Immature natural killer cell (primary cell): ENCODE measurements at regions not wholly inside any gene's neighbourhood (a gene's known extent, or its start where the extent isn't known, plus 50 kb on each side); places are given as distances from the start of the nearest gene placed in this dataset.

Source experiments
- DNase-seq, 3 donors: peaks; one replicate each; pipeline ENCODE4 v3.0.0; 2022; ENCODE audit warnings: mixed read lengths in 1 of 3
- H3K27ac Mint-ChIP-seq, 6 donors: one replicate each; pipeline ENCODE4 v1.8.0; 2020; ENCODE audit warnings: mixed read lengths in 6 of 6, mild to moderate bottlenecking in 5 of 6, inconsistent platforms in 4 of 6, moderate library complexity in 3 of 6
- H3K27me3 Mint-ChIP-seq, 3 donors: one replicate each; pipeline ENCODE4 v1.8.0; 2020 to 2021; ENCODE audit warnings: low read depth in 3 of 3, mild to moderate bottlenecking in 3 of 3, mixed read lengths in 3 of 3, moderate library complexity in 3 of 3, inconsistent platforms in 1 of 3
- H3K36me3 Mint-ChIP-seq, 3 donors: one replicate each; pipeline ENCODE4 v1.8.0; 2020; ENCODE audit warnings: mixed read lengths in 3 of 3, inconsistent platforms in 2 of 3, mild to moderate bottlenecking in 2 of 3
- H3K4me1 Mint-ChIP-seq, 2 donors: one replicate each; pipeline ENCODE4 v1.8.0; 2020; ENCODE audit warnings: inconsistent platforms in 2 of 2, mild to moderate bottlenecking in 2 of 2, mixed read lengths in 2 of 2, moderate library complexity in 1 of 2
- H3K4me3 Mint-ChIP-seq, 5 donors: one replicate each; pipeline ENCODE4 v1.8.0; 2020; ENCODE audit warnings: mild to moderate bottlenecking in 5 of 5, mixed read lengths in 5 of 5, inconsistent platforms in 3 of 5, moderate library complexity in 3 of 5
- H3K9me3 Mint-ChIP-seq, 6 donors: one replicate each; pipeline ENCODE4 v1.8.0; 2020; ENCODE audit warnings: mild to moderate bottlenecking in 6 of 6, mixed read lengths in 6 of 6, inconsistent platforms in 4 of 6, moderate library complexity in 3 of 6

DNA sequence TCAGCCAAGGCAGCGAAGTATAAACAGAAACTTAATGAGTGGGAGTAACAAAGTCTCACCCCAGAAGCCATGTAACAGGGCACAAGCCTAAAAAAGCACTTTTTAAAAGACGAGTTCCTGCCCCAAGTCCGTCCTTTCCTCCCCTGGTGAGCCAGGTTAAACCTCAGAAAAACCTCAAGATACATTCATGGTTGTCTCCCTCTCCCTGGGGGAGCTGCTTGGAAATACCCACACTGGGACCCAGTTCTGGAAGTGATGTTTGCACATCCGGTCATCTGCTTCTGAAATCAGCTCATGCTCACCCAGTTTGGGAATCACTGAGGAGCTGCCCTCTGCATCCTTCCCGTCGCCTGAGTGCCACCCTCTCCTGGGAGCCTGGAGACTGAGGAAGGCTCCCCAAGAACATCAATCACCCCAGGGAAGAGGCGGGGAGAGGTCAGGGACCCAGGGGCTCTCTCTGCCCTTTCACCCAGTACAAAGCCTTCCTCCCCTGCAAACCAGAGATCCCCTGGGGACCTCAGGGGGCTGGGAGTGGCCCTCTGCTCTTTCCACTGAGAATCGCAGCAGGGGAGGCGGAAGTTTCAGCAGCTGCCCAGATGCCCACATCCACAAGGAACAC is 150.6 kb upstream of the AGAP1 start:
- Mint-ChIP-seq H3K27ac (no peak overlapping the region), H3K4me1 (no peaks in the 10 kb centered on the region), H3K4me3 (no peak overlapping the region), H3K9me3 (peaks cover 0 to 1% (median 0%) of the 10 kb centered on the region in 6 donors), H3K27me3 (peaks cover 0 to 10% (median 2%) of the 10 kb centered on the region in 3 donors), H3K36me3 (no peaks in the 10 kb centered on the region)
- DNase-seq, result no peak

GRCh38 chr2:235343869-235344268 is 150.0 kb upstream of the AGAP1 start:
- Mint-ChIP-seq H3K9me3 (peaks cover 0 to 1% (median 0%) of the 10 kb centered on the region in 6 donors), H3K4me1 (no peaks in the 10 kb centered on the region), H3K27ac (no peak overlapping the region), H3K4me3 (no peak overlapping the region), H3K36me3 (no peaks in the 10 kb centered on the region), H3K27me3 (peaks cover 0 to 8% (median 2%) of the 10 kb centered on the region in 3 donors)
- DNase-seq, result no peak

DNA sequence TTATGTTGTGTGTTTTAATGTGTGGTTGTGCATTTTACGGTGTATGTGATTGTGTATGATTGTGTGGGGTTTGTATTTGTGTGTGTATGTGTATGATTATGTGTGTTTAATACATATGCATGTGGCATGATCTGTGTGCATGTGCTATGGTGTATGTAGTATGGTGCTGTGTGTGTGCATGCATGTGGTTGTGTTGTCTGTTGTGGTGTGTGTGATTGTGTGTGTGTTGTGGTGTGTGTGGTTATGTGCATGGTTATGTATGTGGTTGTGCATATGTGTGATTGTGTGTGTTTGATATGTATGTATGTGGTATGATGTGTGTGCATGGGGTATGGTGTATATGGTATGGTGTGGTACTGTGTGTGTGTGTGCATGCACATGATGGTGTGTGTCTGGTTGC is 148.1 kb upstream of the AGAP1 start:
- Mint-ChIP-seq H3K4me1 (no peaks in the 10 kb centered on the region), H3K27ac (no peak overlapping the region), H3K27me3 (peaks cover 3 to 10% (median 7%) of the 10 kb centered on the region in 3 donors), H3K9me3 (peaks cover 0 to 1% (median 0%) of the 10 kb centered on the region in 6 donors), H3K36me3 (no peaks in the 10 kb centered on the region), H3K4me3 (no peak overlapping the region)
- no peak for DNase-seq

DNA sequence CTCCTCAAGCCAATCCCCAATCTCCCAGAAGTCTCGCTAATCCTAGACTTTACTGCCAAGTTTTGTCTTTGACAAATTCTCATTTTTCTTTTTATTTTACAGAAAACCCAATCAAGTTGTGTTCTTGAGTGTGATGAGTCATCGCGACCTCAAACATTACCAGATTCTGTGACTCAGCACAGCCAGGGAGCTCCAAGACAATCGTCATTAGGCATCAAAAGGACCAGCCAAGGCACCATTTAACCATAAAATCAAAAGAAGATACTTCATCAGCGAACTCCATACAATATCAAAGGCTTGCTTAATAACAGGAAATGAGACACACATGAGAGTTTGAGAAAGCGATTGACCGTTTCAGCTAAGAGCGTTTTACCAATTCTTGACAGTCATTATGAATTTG is 146.2 kb upstream of the AGAP1 start:
- no peak overlapping the region for H3K4me3 Mint-ChIP-seq
- no peak overlapping the region for H3K27ac Mint-ChIP-seq
- peaks cover 0 to 1% (median 0%) of the 10 kb centered on the region in 6 donors for H3K9me3 Mint-ChIP-seq
- no peaks in the 10 kb centered on the region for H3K4me1 Mint-ChIP-seq
- H3K27me3 Mint-ChIP-seq, result peaks cover 2 to 10% (median 7%) of the 10 kb centered on the region in 3 donors
- DNase-seq, result no peak
- H3K36me3 Mint-ChIP-seq, result no peaks in the 10 kb centered on the region

DNA sequence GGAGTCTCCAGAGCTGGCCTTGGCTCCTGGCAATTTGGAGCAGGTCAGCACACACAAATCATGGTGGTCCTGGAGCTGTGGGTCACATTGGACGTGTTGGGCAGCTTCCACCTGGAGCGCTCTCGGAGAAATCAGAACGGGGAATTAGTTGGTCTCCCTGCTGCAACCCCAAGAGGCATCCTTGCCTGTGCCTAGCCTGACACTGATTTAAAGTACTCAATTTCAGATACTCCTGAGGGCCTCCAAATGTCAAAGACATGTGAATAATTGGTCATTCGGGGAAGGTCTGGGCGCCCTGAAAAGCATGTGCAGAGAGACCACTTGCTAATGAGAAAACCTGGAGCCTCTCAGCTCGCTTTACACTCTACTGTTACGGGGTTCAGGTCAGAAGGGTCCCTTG is 145.5 kb upstream of the AGAP1 start:
- no peak overlapping the region for H3K27ac Mint-ChIP-seq
- no peak overlapping the region for H3K4me3 Mint-ChIP-seq
- H3K36me3 Mint-ChIP-seq, result no peaks in the 10 kb centered on the region
- H3K9me3 Mint-ChIP-seq, result peaks cover 0 to 1% (median 0%) of the 10 kb centered on the region in 6 donors
- DNase-seq, result no peak
- H3K27me3 Mint-ChIP-seq, result peaks cover 2 to 10% (median 7%) of the 10 kb centered on the region in 3 donors
- no peaks in the 10 kb centered on the region for H3K4me1 Mint-ChIP-seq

GRCh38 chr2:235350234-235350633 is 143.6 kb upstream of the AGAP1 start:
- Mint-ChIP-seq H3K9me3 (peaks cover 0 to 3% (median 0%) of the 10 kb centered on the region in 6 donors), H3K27ac (no peak overlapping the region), H3K36me3 (no peaks in the 10 kb centered on the region), H3K4me3 (no peak overlapping the region), H3K27me3 (peaks cover 2 to 13% (median 7%) of the 10 kb centered on the region in 3 donors), H3K4me1 (no peaks in the 10 kb centered on the region)
- DNase-seq, result no peak

DNA sequence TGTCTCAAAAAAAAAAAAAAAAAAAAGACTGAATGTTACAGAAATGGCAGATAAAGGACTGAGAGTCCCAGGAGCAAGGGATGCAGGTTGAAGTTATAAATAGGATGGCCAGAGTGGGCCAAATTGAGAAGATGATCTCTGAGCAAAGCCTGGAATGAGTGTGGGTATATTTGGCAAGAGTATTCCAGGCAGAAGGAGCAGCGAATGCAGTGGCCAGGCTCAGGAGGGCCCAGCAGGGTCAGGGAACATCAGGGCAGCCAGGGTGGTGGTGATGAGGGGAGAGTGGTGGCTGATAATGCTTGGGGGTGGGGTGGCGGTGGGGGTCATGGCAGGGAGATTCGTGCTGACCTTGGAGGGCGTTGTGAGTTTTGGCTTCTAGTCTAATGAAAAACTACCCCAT is 141.3 kb upstream of the AGAP1 start:
- no peak for DNase-seq
- Mint-ChIP-seq H3K27me3 (peaks cover 2 to 13% (median 7%) of the 10 kb centered on the region in 3 donors), H3K9me3 (peaks cover 0 to 1% (median 0%) of the 10 kb centered on the region in 6 donors), H3K4me1 (no peaks in the 10 kb centered on the region), H3K36me3 (no peaks in the 10 kb centered on the region), H3K4me3 (no peak overlapping the region), H3K27ac (no peak overlapping the region)

DNA sequence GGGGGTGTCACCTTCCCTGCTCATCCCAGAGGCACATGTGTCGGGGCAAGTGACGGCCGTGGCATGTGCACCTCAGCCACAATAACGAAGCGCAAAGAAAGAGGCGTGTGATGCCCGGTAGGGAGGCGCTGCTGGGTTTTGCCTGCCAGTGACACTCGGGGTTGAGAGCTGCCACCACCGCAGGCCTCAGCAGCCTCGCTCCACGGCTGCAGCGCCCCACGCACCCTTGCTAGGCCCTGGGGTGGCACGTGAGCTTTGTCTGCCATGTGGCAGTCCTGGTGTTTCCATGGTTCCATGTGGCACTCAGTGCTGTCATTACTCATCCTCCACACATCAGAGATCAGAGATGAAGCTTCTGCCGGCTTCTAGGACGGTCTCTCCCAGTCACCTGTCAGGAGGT is 136.0 kb upstream of the AGAP1 start:
- H3K27ac Mint-ChIP-seq, result no peak overlapping the region
- H3K4me1 Mint-ChIP-seq, result no peaks in the 10 kb centered on the region
- H3K9me3 Mint-ChIP-seq, result peaks cover 0 to 1% (median 0%) of the 10 kb centered on the region in 6 donors
- H3K36me3 Mint-ChIP-seq, result no peaks in the 10 kb centered on the region
- no peak for DNase-seq
- H3K4me3 Mint-ChIP-seq, result no peak overlapping the region
- peaks cover 0 to 9% (median 3%) of the 10 kb centered on the region in 3 donors for H3K27me3 Mint-ChIP-seq

GRCh38 chr2:235358981-235359471 is 134.8 kb upstream of the AGAP1 start:
- H3K4me1 Mint-ChIP-seq, result no peaks in the 10 kb centered on the region
- no peaks in the 10 kb centered on the region for H3K9me3 Mint-ChIP-seq
- DNase-seq, result no peak
- H3K27me3 Mint-ChIP-seq, result peaks cover 0 to 11% (median 3%) of the 10 kb centered on the region in 3 donors
- H3K4me3 Mint-ChIP-seq, result no peak overlapping the region
- no peaks in the 10 kb centered on the region for H3K36me3 Mint-ChIP-seq
- H3K27ac Mint-ChIP-seq, result no peak overlapping the region

GRCh38 chr2:235360446-235360845 is 133.4 kb upstream of the AGAP1 start:
- Mint-ChIP-seq H3K27ac (no peak overlapping the region), H3K4me1 (no peaks in the 10 kb centered on the region), H3K36me3 (no peaks in the 10 kb centered on the region), H3K27me3 (peaks cover 0 to 9% (median 4%) of the 10 kb centered on the region in 3 donors), H3K4me3 (no peak overlapping the region), H3K9me3 (no peaks in the 10 kb centered on the region)
- DNase-seq, result no peak

- no peaks in the 10 kb centered on the region for H3K4me1 Mint-ChIP-seq
- no peak for DNase-seq
- H3K9me3 Mint-ChIP-seq, result no peaks in the 10 kb centered on the region
- H3K4me3 Mint-ChIP-seq, result no peak overlapping the region
- H3K27me3 Mint-ChIP-seq, result peaks cover 4 to 9% (median 8%) of the 10 kb centered on the region in 3 donors
- no peak overlapping the region for H3K27ac Mint-ChIP-seq
- H3K36me3 Mint-ChIP-seq, result no peaks in the 10 kb centered on the region
These were observed 128.1 kb upstream of the AGAP1 start for GRCh38 chr2:235365743-235366142.

DNA sequence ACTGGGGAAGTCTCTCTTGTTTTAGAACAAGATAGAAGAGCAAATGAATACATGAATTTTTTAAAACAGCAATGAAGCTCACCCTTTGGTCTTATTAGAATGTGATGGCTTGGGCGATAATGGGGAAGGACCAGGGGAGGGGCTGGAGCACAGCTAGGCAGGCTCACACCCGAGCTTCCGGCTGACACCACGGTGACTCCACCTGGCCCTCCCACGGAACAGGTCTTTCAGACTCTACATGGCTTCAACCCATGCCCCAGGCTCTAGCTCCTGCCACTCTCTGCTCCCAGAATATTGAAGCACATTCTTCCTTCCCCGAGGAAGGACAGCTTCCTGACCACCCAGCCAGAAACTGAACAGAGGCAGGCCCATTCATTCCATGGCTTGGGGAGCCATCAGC is 127.5 kb upstream of the AGAP1 start:
- Mint-ChIP-seq H3K4me1 (no peaks in the 10 kb centered on the region), H3K9me3 (no peaks in the 10 kb centered on the region)
- DNase-seq, result no peak

GRCh38 chr2:235366807-235367206 is 127.0 kb upstream of the AGAP1 start:
- no peak for DNase-seq
- H3K27me3 Mint-ChIP-seq, result peaks cover 2 to 10% (median 10%) of the 10 kb centered on the region in 3 donors
- no peaks in the 10 kb centered on the region for H3K4me1 Mint-ChIP-seq
- no peak overlapping the region for H3K27ac Mint-ChIP-seq
- H3K36me3 Mint-ChIP-seq, result no peaks in the 10 kb centered on the region
- H3K4me3 Mint-ChIP-seq, result no peak overlapping the region
- H3K9me3 Mint-ChIP-seq, result no peaks in the 10 kb centered on the region

More for the DNA sequence above, 127.5 kb upstream of the AGAP1 start:
- Mint-ChIP-seq H3K27me3 (peaks cover 4 to 10% (median 10%) of the 10 kb centered on the region in 3 donors), H3K36me3 (no peaks in the 10 kb centered on the region), H3K27ac (no peak overlapping the region), H3K4me3 (no peak overlapping the region)

GRCh38 chr2:235371018-235371417 is 122.8 kb upstream of the AGAP1 start:
- Mint-ChIP-seq H3K27ac (no peak overlapping the region), H3K9me3 (no peaks in the 10 kb centered on the region), H3K36me3 (no peaks in the 10 kb centered on the region), H3K27me3 (peaks cover under 1 to 15% (median 10%) of the 10 kb centered on the region in 3 donors), H3K4me3 (no peak overlapping the region), H3K4me1 (no peaks in the 10 kb centered on the region)
- DNase-seq, result no peak

DNA sequence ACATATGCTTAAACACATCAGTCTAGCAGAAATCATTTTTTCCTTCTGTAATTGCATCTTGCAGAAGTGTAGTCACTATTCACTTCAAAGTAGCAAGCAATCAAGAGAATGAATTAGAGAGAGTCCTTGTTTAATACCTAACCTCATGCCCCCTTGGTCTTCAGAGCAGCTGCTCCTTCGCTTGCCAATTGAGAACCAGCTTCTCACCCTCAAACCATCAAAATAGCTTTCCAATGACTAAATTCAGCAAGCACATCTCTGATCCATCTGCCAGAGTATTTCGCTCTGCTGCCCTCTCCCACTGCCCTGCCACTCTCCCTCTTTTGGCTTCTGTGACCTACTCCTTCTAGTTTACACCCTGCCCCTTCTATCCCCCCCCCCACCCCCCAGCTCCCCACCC is 120.7 kb upstream of the AGAP1 start:
- no peaks in the 10 kb centered on the region for H3K36me3 Mint-ChIP-seq
- no peaks in the 10 kb centered on the region for H3K9me3 Mint-ChIP-seq
- peaks cover 2 to 12% (median 12%) of the 10 kb centered on the region in 3 donors for H3K27me3 Mint-ChIP-seq
- H3K4me1 Mint-ChIP-seq, result no peaks in the 10 kb centered on the region
- no peak for DNase-seq
- H3K27ac Mint-ChIP-seq, result no peak overlapping the region
- no peak overlapping the region for H3K4me3 Mint-ChIP-seq
